MG63 (cell line): ENCODE measurements at regions not wholly inside any gene's neighbourhood (a gene's known extent, or its start where the extent isn't known, plus 50 kb on each side); places are given as distances from the start of the nearest gene placed in this dataset.
"Not testable (repeated sequence)": the region's sequence is repeated elsewhere in the genome, so short reads cannot be mapped to it uniquely, and the experiment has no call there.

Experiments
- DNase-seq: peaks from one replicate; pipeline ENCODE4 v3.0.0-alpha.2; 2020
- H3K27me3 ChIP-seq: fragments of 250-450 bp; sonication (Bioruptor Pico); 2 replicates; pipeline ENCODE4 v1.5.1; 2020; ENCODE audit warnings: mild to moderate bottlenecking, moderate library complexity
- H3K36me3 ChIP-seq: fragments of 250-450 bp; sonication (Bioruptor Pico); 2 replicates; pipeline ENCODE4 v1.5.1; 2020; ENCODE audit warnings: mild to moderate bottlenecking, moderate library complexity
- H3K4me3 ChIP-seq: fragments of 250-450 bp; sonication (Bioruptor Pico); 2 replicates; pipeline ENCODE4 v1.5.1; 2020; ENCODE audit warnings: mild to moderate bottlenecking, moderate library complexity
- H3K9me3 ChIP-seq: fragments of 250-450 bp; sonication (Bioruptor Pico); 2 replicates; pipeline ENCODE4 v1.5.1; 2020; ENCODE audit warnings: mild to moderate bottlenecking, moderate library complexity

- peaks cover 21% of the 10 kb centered on the region for H3K27me3 ChIP-seq
- DNase-seq, H3K36me3 ChIP-seq, H3K4me3 ChIP-seq, H3K9me3 ChIP-seq: not testable (repeated sequence)
These were observed 147.5 kb upstream of the PRR20G start for GRCh38 chr3:127435299-127435698.

DNA sequence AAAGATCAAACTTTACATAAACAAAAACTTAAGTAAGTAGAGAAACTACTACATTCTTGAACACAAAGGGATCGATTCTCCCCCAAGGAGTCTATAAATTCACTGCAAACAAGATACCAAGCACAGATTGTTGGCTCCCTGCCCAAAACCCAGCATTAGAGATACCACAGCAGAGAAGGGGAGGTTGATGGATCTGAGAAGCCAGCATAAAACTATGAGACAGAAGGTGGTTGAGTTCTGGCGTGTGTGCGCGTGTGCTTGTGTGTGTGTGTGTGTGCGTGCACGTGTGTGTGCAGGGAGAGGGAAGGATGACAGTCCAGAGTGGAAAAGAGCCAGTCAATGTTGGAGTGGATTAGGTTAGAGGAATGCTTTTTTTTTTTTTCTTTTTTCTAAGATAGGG lies 143.2 kb upstream of the PRR20G start:
- H3K27me3 ChIP-seq, result peaks cover 32% of the 10 kb centered on the region
- H3K4me3 ChIP-seq, result no peak overlapping the region
- no peak for DNase-seq
- H3K9me3 ChIP-seq, result no peaks in the 10 kb centered on the region
- H3K36me3 ChIP-seq, result no peaks in the 10 kb centered on the region

DNA sequence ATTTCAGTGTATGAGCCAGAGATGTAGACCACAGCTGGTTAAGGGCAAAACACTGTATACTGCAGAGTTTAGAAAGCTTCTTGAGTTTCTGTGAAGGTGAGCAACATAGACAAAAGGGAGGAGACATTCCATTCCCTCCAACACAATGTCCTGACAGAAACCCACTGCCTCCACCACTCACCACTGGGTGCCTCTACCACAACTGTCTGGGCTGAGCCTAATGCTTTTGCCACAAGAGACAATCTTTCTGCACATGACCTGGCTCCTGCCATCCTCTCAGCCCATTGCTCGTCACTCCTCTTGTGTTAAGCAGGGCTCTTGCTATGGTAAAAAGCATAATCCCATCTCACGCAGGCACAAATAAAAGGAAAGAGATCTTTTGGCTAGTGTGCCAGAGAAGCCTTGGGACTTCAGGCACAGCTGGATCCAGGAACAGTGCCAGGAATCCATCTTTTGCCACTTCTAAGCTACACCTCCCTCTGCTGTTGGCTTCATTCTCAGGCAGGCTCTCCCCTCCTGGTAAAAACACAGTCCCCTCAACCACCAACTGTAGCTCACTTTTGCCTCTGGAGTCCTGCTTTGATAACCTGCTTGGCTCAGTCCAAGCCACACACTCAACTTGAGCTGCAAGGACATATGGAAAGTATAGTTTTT lies 140.6 kb upstream of the PRR20G start:
- Histone ChIP-seq H3K27me3 (peaks cover 32% of the 10 kb centered on the region), H3K4me3 (no peak overlapping the region), H3K36me3 (no peaks in the 10 kb centered on the region), H3K9me3 (no peaks in the 10 kb centered on the region)
- peak; percentile 25 for DNase-seq

DNA sequence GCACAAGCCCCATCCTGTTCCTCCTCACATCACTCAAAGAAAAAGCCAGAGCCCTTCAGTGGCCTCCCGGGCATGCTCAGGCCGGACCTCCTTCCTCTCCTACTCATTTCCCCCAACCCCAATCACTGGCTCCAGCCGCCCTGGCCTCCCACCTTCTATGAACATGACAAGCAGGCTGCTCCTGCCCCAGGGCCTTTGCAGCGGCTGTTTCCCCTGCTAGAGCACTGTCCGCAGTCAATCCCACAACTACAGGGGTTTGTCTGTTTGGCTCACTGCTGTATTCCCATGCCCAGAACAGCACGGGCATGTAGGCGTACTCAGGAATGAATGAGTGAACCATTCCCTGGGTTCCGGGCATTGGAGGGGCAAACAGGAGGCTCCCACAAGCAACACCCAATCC lies 139.8 kb upstream of the PRR20G start:
- no peaks in the 10 kb centered on the region for H3K9me3 ChIP-seq

DNA sequence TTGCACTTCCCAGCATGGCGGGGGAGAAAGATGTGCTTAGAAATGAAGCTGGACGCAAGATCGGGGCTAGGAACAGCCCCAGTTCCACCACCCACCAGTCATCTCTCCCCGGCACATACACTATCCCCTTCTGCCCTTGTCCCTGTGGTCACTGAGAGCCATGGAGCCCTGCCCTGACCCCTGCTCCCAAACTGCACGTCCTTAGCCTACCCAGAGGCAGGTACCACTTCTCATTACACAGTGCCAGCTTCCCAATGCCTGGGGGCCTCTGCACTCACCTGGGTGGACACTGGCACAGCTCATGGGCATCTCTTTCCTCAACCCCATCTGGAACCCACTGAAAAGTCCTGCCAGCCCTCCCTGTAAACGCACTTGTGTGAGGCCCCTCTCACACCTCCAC lies 139.3 kb upstream of the PRR20G start:
- no peak for DNase-seq
- no peaks in the 10 kb centered on the region for H3K36me3 ChIP-seq
- H3K4me3 ChIP-seq, result no peak overlapping the region
- H3K27me3 ChIP-seq, result peaks cover 29% of the 10 kb centered on the region
- no peaks in the 10 kb centered on the region for H3K9me3 ChIP-seq

More for the DNA sequence above, 139.8 kb upstream of the PRR20G start:
- Histone ChIP-seq H3K4me3 (no peak overlapping the region), H3K27me3 (peaks cover 32% of the 10 kb centered on the region), H3K36me3 (no peaks in the 10 kb centered on the region)
- no peak for DNase-seq

DNA sequence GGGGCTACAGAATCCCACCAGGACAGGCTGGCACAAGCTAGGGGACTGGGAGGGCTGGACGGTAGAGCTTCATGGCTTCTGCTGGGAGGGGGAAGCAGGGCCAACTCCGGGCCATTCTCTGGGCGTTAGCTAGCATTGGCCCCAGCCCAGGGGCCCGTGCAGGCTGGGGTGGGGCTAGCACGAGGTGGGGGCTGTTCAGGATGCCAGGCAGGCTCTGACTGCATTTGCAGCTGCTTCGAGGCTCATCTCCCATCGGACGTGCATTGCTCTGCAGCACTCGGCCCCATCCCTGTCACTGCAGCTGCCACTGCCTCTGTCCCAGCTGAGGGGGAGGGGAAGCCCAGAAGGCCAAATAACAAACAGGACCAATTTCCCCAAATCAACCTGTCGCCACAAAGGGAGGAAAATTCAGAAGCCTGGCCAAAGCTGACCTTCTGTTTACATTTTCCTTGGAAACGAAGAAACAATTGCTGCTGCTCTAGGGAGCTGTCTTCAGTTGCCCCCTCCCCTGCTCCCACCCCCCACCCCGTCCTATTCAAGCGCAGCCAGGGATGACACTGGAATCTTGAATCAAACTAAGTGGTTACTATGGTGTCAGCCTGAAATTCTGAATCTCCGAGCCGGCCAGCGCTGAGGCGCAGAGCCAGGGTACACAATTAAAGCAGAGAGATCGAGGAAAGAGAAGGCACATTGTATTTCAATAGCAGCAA lies 138.8 kb upstream of the PRR20G start:
- H3K9me3 ChIP-seq, result no peaks in the 10 kb centered on the region
- DNase-seq, result no peak
- H3K4me3 ChIP-seq, result no peak overlapping the region
- H3K36me3 ChIP-seq, result no peaks in the 10 kb centered on the region
- H3K27me3 ChIP-seq, result peaks cover 25% of the 10 kb centered on the region

GRCh38 chr3:127425505-127426443 lies 137.9 kb upstream of the PRR20G start:
- Histone ChIP-seq H3K4me3 (no peak overlapping the region), H3K27me3 (peaks cover 19% of the 10 kb centered on the region), H3K36me3 (no peaks in the 10 kb centered on the region), H3K9me3 (no peaks in the 10 kb centered on the region)
- DNase-seq, result no peak

- Histone ChIP-seq H3K36me3 (no peaks in the 10 kb centered on the region), H3K27me3 (peaks cover 19% of the 10 kb centered on the region), H3K4me3 (no peak overlapping the region), H3K9me3 (no peaks in the 10 kb centered on the region)
- no peak for DNase-seq
These were observed 137.1 kb upstream of the PRR20G start for GRCh38 chr3:127424766-127425504.

DNA sequence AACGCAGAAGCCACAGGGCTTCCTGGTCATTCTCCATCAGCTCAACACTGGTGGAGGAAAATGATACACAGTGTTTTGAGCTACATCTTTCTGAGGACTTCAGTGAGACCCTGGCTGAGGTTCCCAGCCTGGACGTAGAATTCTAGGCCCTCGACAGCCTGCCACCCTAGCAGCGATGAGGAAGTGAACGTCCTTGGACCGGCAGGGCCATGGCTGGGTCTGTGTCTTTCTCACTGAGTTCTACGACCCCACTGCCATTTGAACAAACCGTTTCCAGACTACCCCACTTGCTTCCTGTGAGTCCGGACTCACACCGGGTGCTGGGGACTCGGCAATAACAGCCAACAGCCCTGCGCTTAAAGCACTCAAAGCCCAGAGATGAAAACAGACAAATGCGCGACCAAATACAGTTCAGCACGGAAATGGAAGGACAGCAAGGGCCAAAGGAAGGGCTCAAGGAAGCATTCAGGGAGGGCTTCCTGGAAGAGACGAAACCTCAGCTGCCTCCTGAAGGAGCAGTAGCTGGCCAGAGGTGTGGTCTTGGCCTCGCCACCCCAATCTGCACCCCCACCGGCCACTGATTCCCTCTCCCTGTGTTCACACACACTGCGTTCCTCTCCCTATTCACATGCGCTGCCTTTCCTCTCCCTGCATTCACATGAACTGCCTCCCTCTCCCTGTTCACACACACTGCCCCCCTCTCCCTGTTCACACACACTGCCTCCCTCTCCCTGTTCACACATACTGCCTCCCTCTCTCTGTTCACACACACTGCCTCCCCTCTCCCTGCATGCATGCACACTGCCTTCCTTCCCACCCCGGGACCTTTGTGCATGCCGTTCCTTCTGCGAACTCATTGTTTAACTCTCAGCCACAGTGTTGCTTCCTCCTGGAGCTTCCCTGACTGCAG lies 136.3 kb upstream of the PRR20G start:
- no peaks in the 10 kb centered on the region for H3K36me3 ChIP-seq
- DNase-seq, result no peak
- no peaks in the 10 kb centered on the region for H3K9me3 ChIP-seq
- peaks cover 13% of the 10 kb centered on the region for H3K27me3 ChIP-seq
- no peak overlapping the region for H3K4me3 ChIP-seq

GRCh38 chr3:127422663-127423375 lies 135.0 kb upstream of the PRR20G start:
- H3K4me3 ChIP-seq, result no peak overlapping the region
- DNase-seq, result no peak
- no peaks in the 10 kb centered on the region for H3K9me3 ChIP-seq
- H3K27me3 ChIP-seq, result peaks cover 10% of the 10 kb centered on the region
- no peaks in the 10 kb centered on the region for H3K36me3 ChIP-seq

GRCh38 chr3:127421943-127422662 lies 134.3 kb upstream of the PRR20G start:
- H3K36me3 ChIP-seq, result no peaks in the 10 kb centered on the region
- peaks cover 14% of the 10 kb centered on the region for H3K27me3 ChIP-seq
- no peaks in the 10 kb centered on the region for H3K9me3 ChIP-seq
- no peak for DNase-seq
- no peak overlapping the region for H3K4me3 ChIP-seq

- Histone ChIP-seq H3K36me3 (no peaks in the 10 kb centered on the region), H3K9me3 (no peaks in the 10 kb centered on the region), H3K4me3 (no peak overlapping the region), H3K27me3 (peaks cover 25% of the 10 kb centered on the region)
- DNase-seq, result no peak
These were observed 133.0 kb upstream of the PRR20G start for GRCh38 chr3:127420829-127421228.

- Histone ChIP-seq H3K9me3 (no peaks in the 10 kb centered on the region), H3K27me3 (peaks cover 31% of the 10 kb centered on the region), H3K4me3 (no peak overlapping the region), H3K36me3 (no peaks in the 10 kb centered on the region)
- DNase-seq, result no peak
These were observed 132.1 kb upstream of the PRR20G start for GRCh38 chr3:127419641-127420553.

DNA sequence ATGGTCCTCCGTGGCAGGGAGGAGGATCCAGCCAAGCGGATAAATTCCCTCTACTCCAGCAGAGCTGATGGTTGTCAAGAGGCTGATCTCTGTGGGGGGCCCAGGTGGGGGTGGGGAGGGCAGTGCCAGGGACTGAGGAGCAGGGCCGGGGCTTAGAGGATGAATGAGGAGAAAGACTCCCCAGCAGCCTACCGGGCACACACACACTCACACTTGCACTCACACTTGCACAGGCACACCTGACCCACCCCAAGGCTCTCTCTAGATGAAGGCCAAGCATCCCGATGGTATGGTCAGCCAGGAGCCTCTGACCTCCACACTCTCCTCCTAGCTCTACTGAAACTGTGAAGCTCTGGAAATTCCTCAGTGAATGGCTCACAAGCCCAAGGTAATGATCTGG lies 131.3 kb upstream of the PRR20G start:
- no peaks in the 10 kb centered on the region for H3K36me3 ChIP-seq
- H3K9me3 ChIP-seq, result no peaks in the 10 kb centered on the region
- H3K4me3 ChIP-seq, result no peak overlapping the region
- no peak for DNase-seq
- H3K27me3 ChIP-seq, result peaks cover 37% of the 10 kb centered on the region
